OCI-LY3 (cell line): ENCODE measurements at regions not wholly inside any gene's neighbourhood (a gene's known extent, or its start where the extent isn't known, plus 50 kb on each side); places are given as distances from the start of the nearest gene placed in this dataset.

Experiments used
- H2AFZ ChIP-seq: fragments of 200-600, 300-600 bp; shearing (Covaris generic); 2 replicates; pipeline ENCODE4 v1.6.0; 2014; ENCODE audit warnings: antibody characterized with exemption, low read depth, low read length
- H3K27ac ChIP-seq: fragments of 200-600, 300-600 bp; sonication (generic); 2 replicates; pipeline ENCODE4 v1.5.1; 2014; ENCODE audit warnings: mild to moderate bottlenecking, low read length, moderate library complexity, mixed read lengths
- H3K27me3 ChIP-seq: fragments of 200-600, 300-600 bp; sonication (generic); 2 replicates; pipeline ENCODE4 v1.6.1; 2014; ENCODE audit warnings: low read depth, low read length, mixed read lengths
- H3K36me3 ChIP-seq: fragments of 200-600, 300-600 bp; sonication (generic); replicated peaks from 2 replicates; pipeline ENCODE3; 2014; ENCODE audit warnings: low read depth, low read length, mixed read lengths
- H3K4me1 ChIP-seq: fragments of 300-600, 200-600 bp; sonication (generic); 2 replicates; pipeline ENCODE4 v1.6.1; 2014; ENCODE audit warnings: low read length, mixed read lengths
- H3K4me2 ChIP-seq: fragments of 200-600, 300-600 bp; sonication (generic); 2 replicates; pipeline ENCODE4 v1.6.1; 2014; ENCODE audit warnings: low read length, mixed read lengths
- H3K4me3 ChIP-seq: fragments of 300-600, 200-600 bp; sonication (generic); 2 replicates; pipeline ENCODE4 v1.5.1; 2014; ENCODE audit warnings: antibody characterized with exemption, mild to moderate bottlenecking, low read length, moderate library complexity
- H3K79me2 ChIP-seq: fragments of 300-600, 200-600 bp; shearing (Covaris generic); 2 replicates; pipeline ENCODE4 v1.6.1; 2014; ENCODE audit warnings: mild to moderate bottlenecking, low read length, mixed read lengths
- H3K9ac ChIP-seq: fragments of 300-600, 200-600 bp; shearing (Covaris generic); 2 replicates; pipeline ENCODE4 v1.6.0; 2014; ENCODE audit warnings: mild to moderate bottlenecking, low read length, moderate library complexity
- H3K9me3 ChIP-seq: fragments of 200-600, 300-600 bp; shearing (Covaris generic); 2 replicates; pipeline ENCODE4 v1.6.1; 2014; ENCODE audit warnings: low read length, mixed read lengths; ENCODE audit not compliant: insufficient read depth
- H4K20me1 ChIP-seq: fragments of 200-600, 300-600 bp; sonication (generic); 2 replicates; pipeline ENCODE4 v1.6.1; 2016; ENCODE audit warnings: low read length, mixed read lengths; ENCODE audit not compliant: insufficient read depth
- EZH2phosphoT487 ChIP-seq: fragments of 200-600 bp; shearing (Covaris generic); IDR thresholded peaks from 2 replicates; pipeline ENCODE4 v1.6.1; 2018; ENCODE audit warnings: antibody characterized with exemption, mixed run types, low read depth
- TF ChIP-seq, protein P1 (sequence below): fragments of 200-600, 300-600 bp; sonication (generic); IDR thresholded peaks from 2 replicates; pipeline ENCODE4 v1.5.1; 2014; ENCODE audit warnings: antibody characterized with exemption, low read length, low read depth

DNA sequence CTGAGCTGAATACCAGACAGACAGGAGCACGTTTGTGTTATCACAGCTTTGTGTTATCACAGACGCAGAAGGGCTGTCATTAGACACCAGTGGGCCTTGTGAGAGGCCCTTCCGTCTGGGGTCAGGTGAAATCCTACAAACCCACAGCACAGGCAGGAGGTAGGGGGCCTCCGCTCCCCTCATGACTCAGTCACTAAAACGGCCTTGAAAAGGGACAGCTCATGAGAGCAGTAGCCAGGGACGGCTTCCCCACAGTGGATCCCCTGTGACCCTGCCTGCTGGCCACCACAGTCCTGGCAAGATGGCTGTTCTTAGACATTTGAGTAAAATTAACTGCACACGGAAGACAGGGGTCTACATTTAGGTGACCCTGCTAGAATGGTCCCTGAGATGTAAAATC lies 215.8 kb upstream of the PPP2R2D start:
- no peaks in the 10 kb centered on the region for H3K36me3 ChIP-seq

DNA sequence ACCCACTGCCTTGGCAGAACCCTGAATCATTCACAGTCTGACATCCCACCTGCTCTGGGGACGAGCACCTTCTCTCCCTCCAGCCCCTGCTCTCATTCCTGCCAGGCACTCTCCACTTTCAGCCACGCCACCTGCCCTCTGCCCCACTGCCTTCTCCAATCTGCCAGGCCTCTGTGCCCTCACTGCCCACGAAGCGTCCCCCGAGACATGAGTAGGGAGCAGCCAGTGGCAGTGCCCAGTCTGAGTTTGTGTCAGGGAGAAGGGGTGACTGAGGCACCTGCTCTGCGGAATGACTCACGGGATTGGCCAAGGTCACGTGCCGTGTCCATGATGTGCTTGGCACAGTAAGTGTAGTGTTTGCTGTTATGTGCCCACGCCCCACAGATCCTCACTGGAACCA lies 215.2 kb upstream of the PPP2R2D start:
- TF ChIP-seq EZH2phosphoT487, result no peak
- TF ChIP-seq, protein P1, sequence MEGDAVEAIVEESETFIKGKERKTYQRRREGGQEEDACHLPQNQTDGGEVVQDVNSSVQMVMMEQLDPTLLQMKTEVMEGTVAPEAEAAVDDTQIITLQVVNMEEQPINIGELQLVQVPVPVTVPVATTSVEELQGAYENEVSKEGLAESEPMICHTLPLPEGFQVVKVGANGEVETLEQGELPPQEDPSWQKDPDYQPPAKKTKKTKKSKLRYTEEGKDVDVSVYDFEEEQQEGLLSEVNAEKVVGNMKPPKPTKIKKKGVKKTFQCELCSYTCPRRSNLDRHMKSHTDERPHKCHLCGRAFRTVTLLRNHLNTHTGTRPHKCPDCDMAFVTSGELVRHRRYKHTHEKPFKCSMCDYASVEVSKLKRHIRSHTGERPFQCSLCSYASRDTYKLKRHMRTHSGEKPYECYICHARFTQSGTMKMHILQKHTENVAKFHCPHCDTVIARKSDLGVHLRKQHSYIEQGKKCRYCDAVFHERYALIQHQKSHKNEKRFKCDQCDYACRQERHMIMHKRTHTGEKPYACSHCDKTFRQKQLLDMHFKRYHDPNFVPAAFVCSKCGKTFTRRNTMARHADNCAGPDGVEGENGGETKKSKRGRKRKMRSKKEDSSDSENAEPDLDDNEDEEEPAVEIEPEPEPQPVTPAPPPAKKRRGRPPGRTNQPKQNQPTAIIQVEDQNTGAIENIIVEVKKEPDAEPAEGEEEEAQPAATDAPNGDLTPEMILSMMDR, result no peak
- Histone ChIP-seq H3K27me3 (no peaks in the 10 kb centered on the region), H3K9me3 (no peaks in the 10 kb centered on the region)

More for the DNA sequence above, 215.8 kb upstream of the PPP2R2D start:
- Histone ChIP-seq H3K27me3 (no peaks in the 10 kb centered on the region), H3K4me3 (no peak overlapping the region), H3K4me1 (no peaks in the 10 kb centered on the region), H3K79me2 (no peaks in the 10 kb centered on the region), H2AFZ (no peak overlapping the region), H3K9ac (no peak overlapping the region), H3K27ac (no peak overlapping the region), H4K20me1 (no peaks in the 10 kb centered on the region), H3K9me3 (no peaks in the 10 kb centered on the region), H3K4me2 (no peak overlapping the region)
- TF ChIP-seq, protein P1, result no peak
- no peak for TF ChIP-seq EZH2phosphoT487

DNA sequence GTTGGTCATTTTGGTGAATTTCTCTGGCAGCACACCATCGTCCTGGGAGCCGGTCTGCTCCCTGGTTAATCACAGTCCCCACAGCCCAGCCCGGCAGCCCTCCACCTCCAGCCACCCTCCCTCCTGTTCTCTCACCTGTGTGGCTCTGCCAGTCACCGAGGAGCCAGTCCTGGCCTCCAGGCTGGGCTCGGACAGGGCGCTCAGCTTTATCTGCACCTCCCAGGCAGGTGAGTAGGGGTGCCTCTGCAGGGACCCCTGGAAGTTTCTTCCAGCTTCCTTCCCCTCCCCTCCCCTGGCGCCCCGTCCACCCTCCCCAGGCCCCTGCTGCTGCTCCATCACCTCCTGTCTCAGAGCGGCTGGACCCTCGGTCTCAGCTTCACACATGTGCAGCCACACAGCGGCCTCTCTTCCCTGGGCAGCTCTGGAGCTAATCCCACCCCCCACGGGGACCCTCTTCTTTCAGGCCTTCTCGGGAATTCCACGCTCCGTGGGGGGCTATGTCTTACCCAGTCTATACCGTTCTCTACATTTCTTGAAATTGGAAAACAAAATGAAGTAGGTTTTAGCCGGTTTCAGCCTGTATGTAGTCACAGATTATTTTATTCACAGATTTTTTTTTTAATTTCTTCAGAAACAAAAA lies 213.9 kb upstream of the PPP2R2D start:
- no peak overlapping the region for H3K4me3 ChIP-seq
- no peak overlapping the region for H3K4me2 ChIP-seq
- H4K20me1 ChIP-seq, result no peaks in the 10 kb centered on the region
- no peaks in the 10 kb centered on the region for H3K4me1 ChIP-seq
- H3K79me2 ChIP-seq, result no peaks in the 10 kb centered on the region
- TF ChIP-seq, protein P1, result no peak
- TF ChIP-seq EZH2phosphoT487, result no peak
- H3K27me3 ChIP-seq, result no peaks in the 10 kb centered on the region
- H3K9ac ChIP-seq, result no peak overlapping the region
- H2AFZ ChIP-seq, result no peak overlapping the region
- no peaks in the 10 kb centered on the region for H3K9me3 ChIP-seq
- H3K27ac ChIP-seq, result no peak overlapping the region
- no peaks in the 10 kb centered on the region for H3K36me3 ChIP-seq

More for the DNA sequence above, 215.2 kb upstream of the PPP2R2D start:
- Histone ChIP-seq H3K9ac (no peak overlapping the region), H4K20me1 (no peaks in the 10 kb centered on the region), H2AFZ (no peak overlapping the region), H3K27ac (no peak overlapping the region), H3K4me1 (no peaks in the 10 kb centered on the region), H3K4me3 (no peak overlapping the region), H3K79me2 (no peaks in the 10 kb centered on the region), H3K36me3 (no peaks in the 10 kb centered on the region), H3K4me2 (no peak overlapping the region)

DNA sequence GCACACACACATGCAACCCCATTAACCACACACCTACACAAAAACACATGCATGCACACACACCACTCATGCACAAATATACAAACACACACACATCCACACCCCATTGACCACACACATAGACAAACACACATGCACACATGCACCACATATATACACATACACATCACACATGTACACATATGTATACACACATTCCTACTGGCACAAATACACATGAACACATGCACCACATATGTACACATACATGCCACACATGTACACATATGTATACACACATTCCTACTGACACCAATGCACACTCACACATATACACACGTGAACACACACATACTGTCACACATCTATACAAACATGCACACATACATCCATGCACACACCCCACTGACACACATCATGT lies 212.5 kb upstream of the PPP2R2D start:
- H3K9me3 ChIP-seq, result no peaks in the 10 kb centered on the region
- H3K4me2 ChIP-seq, result no peak overlapping the region
- H4K20me1 ChIP-seq, result no peaks in the 10 kb centered on the region
- no peak overlapping the region for H3K27ac ChIP-seq
- H2AFZ ChIP-seq, result no peak overlapping the region
- H3K4me3 ChIP-seq, result no peak overlapping the region
- no peak for TF ChIP-seq EZH2phosphoT487
- TF ChIP-seq, protein P1, result no peak
- H3K9ac ChIP-seq, result no peak overlapping the region
- no peaks in the 10 kb centered on the region for H3K79me2 ChIP-seq
- no peaks in the 10 kb centered on the region for H3K27me3 ChIP-seq
- H3K4me1 ChIP-seq, result no peaks in the 10 kb centered on the region
- H3K36me3 ChIP-seq, result no peaks in the 10 kb centered on the region
